MCF 10A (cell line): ENCODE measurements at regions not wholly inside any gene's neighbourhood (a gene's known extent, or its start where the extent isn't known, plus 50 kb on each side); places are given as distances from the start of the nearest gene placed in this dataset.
A peak's percentile ranks its signal among the peaks of the same experiment; 100 is the strongest.

Experiments used
- BruUV-seq: library from RNA; stranded (reverse); fragments of 400-500 nt; replicated peaks from 2 replicates; lab custom pipeline; 2021; lab: Mats Ljungman, UMichigan
- CTCF ChIA-PET: fragments of 300-600 bp; sonication (Branson Sonifier 250); formaldehyde crosslinking; extraction: SDS; loops from one replicate; lab custom pipeline; 2021; ENCODE audit warnings: antibody characterized with exemption, inconsistent platforms; lab: Yijun Ruan, JAX
- POLR2A ChIA-PET: fragments of 300-600, 350-650 bp; sonication (Branson Sonifier 250); formaldehyde crosslinking; extraction: SDS; loops from one replicate; lab custom pipeline; 2020; ENCODE audit warnings: antibody characterized with exemption, inconsistent platforms; lab: Yijun Ruan, JAX
- DNase-seq: peaks from one replicate; pipeline ENCODE4 v3.0.0-alpha.2; 2018; ENCODE audit not compliant: unreplicated experiment
- H3K27ac Mint-ChIP-seq: one replicate; pipeline ENCODE4 v1.8.0; 2022; ENCODE audit warnings: mild to moderate bottlenecking, low read depth, mixed read lengths; ENCODE audit not compliant: unreplicated experiment
- H3K27me3 Mint-ChIP-seq: one replicate; pipeline ENCODE4 v1.8.0; 2022; ENCODE audit warnings: mixed read lengths; ENCODE audit not compliant: insufficient read depth, unreplicated experiment
- H3K36me3 Mint-ChIP-seq: one replicate; pipeline ENCODE4 v1.8.0; 2022; ENCODE audit warnings: mild to moderate bottlenecking, moderate library complexity, mixed read lengths; ENCODE audit not compliant: insufficient read depth, unreplicated experiment
- H3K4me1 Mint-ChIP-seq: one replicate; pipeline ENCODE4 v1.8.0; 2022; ENCODE audit warnings: mixed read lengths; ENCODE audit not compliant: insufficient read depth, unreplicated experiment
- H3K4me3 Mint-ChIP-seq: one replicate; pipeline ENCODE4 v1.8.0; 2022; ENCODE audit warnings: mild to moderate bottlenecking, moderate library complexity, mixed read lengths; ENCODE audit not compliant: unreplicated experiment
- H3K9me3 Mint-ChIP-seq: one replicate; pipeline ENCODE4 v1.8.0; 2022; ENCODE audit warnings: mixed read lengths; ENCODE audit not compliant: unreplicated experiment
- intact Hi-C: fragments of 100-400 bp; cut with micrococcal nuclease; formaldehyde crosslinking; loops from 2 replicates; pipeline ENCODE4 v1.14.1; 2022
- TF ChIP-seq, protein P1 (sequence below): fragments of 200-600 bp; IDR thresholded peaks from one replicate; pipeline ENCODE4 v1.8.0; 2022; ENCODE audit warnings: antibody characterized with exemption, mild to moderate bottlenecking; ENCODE audit not compliant: unreplicated experiment

GRCh38 chr17:51456942-51457341, 196.6 kb downstream of the UTP18 start:
- H3K4me1 Mint-ChIP-seq = no peaks in the 10 kb centered on the region
- peaks cover 12% of the 10 kb centered on the region for H3K27me3 Mint-ChIP-seq
- intact Hi-C loops = no loop called here
- CTCF ChIA-PET = no interaction called here
- H3K36me3 Mint-ChIP-seq = no peaks in the 10 kb centered on the region
- H3K27ac Mint-ChIP-seq = no peak overlapping the region
- no peaks in the 10 kb centered on the region for H3K9me3 Mint-ChIP-seq
- BruUV-seq = no TSS peak
- H3K4me3 Mint-ChIP-seq = no peak overlapping the region
- POLR2A ChIA-PET = no interaction called here
- DNase-seq = no peak
- TF ChIP-seq, protein P1, sequence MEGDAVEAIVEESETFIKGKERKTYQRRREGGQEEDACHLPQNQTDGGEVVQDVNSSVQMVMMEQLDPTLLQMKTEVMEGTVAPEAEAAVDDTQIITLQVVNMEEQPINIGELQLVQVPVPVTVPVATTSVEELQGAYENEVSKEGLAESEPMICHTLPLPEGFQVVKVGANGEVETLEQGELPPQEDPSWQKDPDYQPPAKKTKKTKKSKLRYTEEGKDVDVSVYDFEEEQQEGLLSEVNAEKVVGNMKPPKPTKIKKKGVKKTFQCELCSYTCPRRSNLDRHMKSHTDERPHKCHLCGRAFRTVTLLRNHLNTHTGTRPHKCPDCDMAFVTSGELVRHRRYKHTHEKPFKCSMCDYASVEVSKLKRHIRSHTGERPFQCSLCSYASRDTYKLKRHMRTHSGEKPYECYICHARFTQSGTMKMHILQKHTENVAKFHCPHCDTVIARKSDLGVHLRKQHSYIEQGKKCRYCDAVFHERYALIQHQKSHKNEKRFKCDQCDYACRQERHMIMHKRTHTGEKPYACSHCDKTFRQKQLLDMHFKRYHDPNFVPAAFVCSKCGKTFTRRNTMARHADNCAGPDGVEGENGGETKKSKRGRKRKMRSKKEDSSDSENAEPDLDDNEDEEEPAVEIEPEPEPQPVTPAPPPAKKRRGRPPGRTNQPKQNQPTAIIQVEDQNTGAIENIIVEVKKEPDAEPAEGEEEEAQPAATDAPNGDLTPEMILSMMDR = no peak

- no peaks in the 10 kb centered on the region for H3K9me3 Mint-ChIP-seq
- no TSS peak for BruUV-seq
- intact Hi-C loops = loop anchor here (1.0 kb wide), 2 partner anchors 75 to 273 kb away; no protein-coding TSS in a partner anchor
- no peak overlapping the region for H3K4me3 Mint-ChIP-seq
- peak; percentile 75 for DNase-seq
- H3K27ac Mint-ChIP-seq = no peak overlapping the region
- no peaks in the 10 kb centered on the region for H3K4me1 Mint-ChIP-seq
- peaks cover 28% of the 10 kb centered on the region for H3K27me3 Mint-ChIP-seq
- POLR2A ChIA-PET = no interaction called here
- no peaks in the 10 kb centered on the region for H3K36me3 Mint-ChIP-seq
- CTCF ChIA-PET = interaction anchor here (0.5 to 3.4 kb wide), 26 partner anchors 8 to 377 kb away, joined by 3 to 29 read pairs (median 4); no protein-coding TSS in a partner anchor
- TF ChIP-seq, protein P1 = peak; percentile 74
Measured at GRCh38 chr17:51461578-51462004, 201.2 kb downstream of the UTP18 start.

DNA sequence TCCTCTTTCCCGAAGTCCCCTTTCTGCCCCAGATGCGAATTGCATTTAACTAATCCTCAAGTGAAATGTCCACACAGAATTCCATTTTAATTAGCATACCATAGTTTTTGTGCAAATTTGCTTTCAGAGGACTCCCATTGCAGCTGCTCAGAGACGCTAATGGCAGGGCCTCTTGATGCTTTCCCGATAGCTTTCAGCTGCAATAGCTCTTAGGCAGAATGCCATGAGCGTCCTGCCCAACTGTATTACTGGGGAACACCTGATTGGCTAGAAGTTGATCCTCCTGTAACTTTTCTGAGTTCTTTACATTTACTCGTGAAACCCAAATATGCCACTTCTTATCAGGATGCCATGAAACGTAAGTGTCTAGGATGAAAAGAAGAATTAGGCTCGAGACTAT, 203.0 kb downstream of the UTP18 start:
- intact Hi-C loops = no loop called here
- BruUV-seq = no TSS peak
- Mint-ChIP-seq H3K4me3 (no peak overlapping the region), H3K36me3 (no peaks in the 10 kb centered on the region), H3K27ac (no peak overlapping the region), H3K9me3 (no peaks in the 10 kb centered on the region), H3K4me1 (no peaks in the 10 kb centered on the region), H3K27me3 (peaks cover 34% of the 10 kb centered on the region)
- TF ChIP-seq, protein P1 = no peak
- ChIA-PET CTCF (interaction anchor here (0.6 to 1.8 kb wide), 4 partner anchors 15 to 164 kb away, joined by 3 to 5 read pairs (median 4); no protein-coding TSS in a partner anchor), POLR2A (no interaction called here)
- DNase-seq = no peak

GRCh38 chr17:51467336-51467735, 207.0 kb downstream of the UTP18 start:
- Mint-ChIP-seq H3K36me3 (no peaks in the 10 kb centered on the region), H3K4me3 (no peak overlapping the region), H3K9me3 (no peaks in the 10 kb centered on the region), H3K27me3 (peaks cover 47% of the 10 kb centered on the region), H3K4me1 (no peaks in the 10 kb centered on the region), H3K27ac (no peak overlapping the region)
- TF ChIP-seq, protein P1 = no peak
- no peak for DNase-seq
- CTCF ChIA-PET = no interaction called here
- POLR2A ChIA-PET = no interaction called here
- intact Hi-C loops = no loop called here
- BruUV-seq = no TSS peak
